Muscle layer of duodenum (tissue), 2 donors: ENCODE measurements at regions not wholly inside any gene's neighbourhood (a gene's known extent, or its start where the extent isn't known, plus 50 kb on each side); places are given as distances from the start of the nearest gene placed in this dataset.
"Not testable (repeated sequence)": the region's sequence is repeated elsewhere in the genome, so short reads cannot be mapped to it uniquely, and the experiment has no call there.

Experiments used
- H3K27ac ChIP-seq: one replicate; pipeline ENCODE4 v1.7.0; 2013; ENCODE audit warnings: mild to moderate bottlenecking, low read length
- H3K27me3 ChIP-seq: one replicate; pipeline ENCODE4 v1.7.0; 2013; ENCODE audit warnings: low read depth, mild to moderate bottlenecking, control low read depth, low read length
- H3K36me3 ChIP-seq, 2 donors: one replicate each; pipeline ENCODE4 v1.7.0; 2013; ENCODE audit warnings: low read length in 2 of 2, control low read depth in 1 of 2, mild to moderate bottlenecking in 1 of 2; ENCODE audit not compliant: insufficient read depth in 2 of 2, control insufficient read depth in 1 of 2
- H3K4me1 ChIP-seq, 2 donors: one replicate each; pipeline ENCODE4 v1.7.0; 2013; ENCODE audit warnings: low read length in 2 of 2, mild to moderate bottlenecking in 2 of 2, control low read depth in 1 of 2, moderate library complexity in 1 of 2; ENCODE audit not compliant: insufficient read depth in 2 of 2, control insufficient read depth in 1 of 2
- H3K4me3 ChIP-seq, 2 donors: one replicate each; pipeline ENCODE4 v1.7.0; 2013; ENCODE audit warnings: low read length in 2 of 2, low read depth in 1 of 2, mild to moderate bottlenecking in 1 of 2
- H3K9me3 ChIP-seq, 2 donors: one replicate each; pipeline ENCODE4 v1.7.0; 2013; ENCODE audit warnings: low read length in 2 of 2, control low read depth in 1 of 2, mild to moderate bottlenecking in 1 of 2; ENCODE audit not compliant: control insufficient read depth in 1 of 2
- donor health status: healthy.

GRCh38 chr7:53596230-53596629 is 560.8 kb downstream of the POM121L12 start:
- Histone ChIP-seq H3K4me3 (no peak overlapping the region), H3K27ac (no peak overlapping the region), H3K36me3 (no peaks in the 10 kb centered on the region), H3K9me3 (no peaks in the 10 kb centered on the region), H3K27me3 (no peaks in the 10 kb centered on the region), H3K4me1 (peaks cover 0 to 4% of the 10 kb centered on the region in 2 donors)

GRCh38 chr7:53600296-53600695 is 564.9 kb downstream of the POM121L12 start:
- no peaks in the 10 kb centered on the region for H3K9me3 ChIP-seq

GRCh38 chr7:53602817-53603418 is 567.5 kb downstream of the POM121L12 start:
- no peak overlapping the region for H3K4me3 ChIP-seq
- H3K27ac ChIP-seq = no peak overlapping the region
- peaks cover 0 to 4% of the 10 kb centered on the region in 2 donors for H3K4me1 ChIP-seq
- no peaks in the 10 kb centered on the region for H3K27me3 ChIP-seq
- H3K9me3 ChIP-seq = no peaks in the 10 kb centered on the region
- no peaks in the 10 kb centered on the region for H3K36me3 ChIP-seq

More at GRCh38 chr7:53600296-53600695, 564.9 kb downstream of the POM121L12 start:
- peaks cover 0 to 4% of the 10 kb centered on the region in 2 donors for H3K4me1 ChIP-seq
- H3K27me3 ChIP-seq = no peaks in the 10 kb centered on the region
- H3K36me3 ChIP-seq = no peaks in the 10 kb centered on the region
- no peak overlapping the region for H3K27ac ChIP-seq
- H3K4me3 ChIP-seq = no peak overlapping the region

GRCh38 chr7:53603461-53603860 is 568.0 kb downstream of the POM121L12 start:
- no peak overlapping the region for H3K4me3 ChIP-seq
- no peaks in the 10 kb centered on the region for H3K9me3 ChIP-seq
- peaks cover 0 to under 1% of the 10 kb centered on the region in 2 donors for H3K4me1 ChIP-seq
- no peaks in the 10 kb centered on the region for H3K36me3 ChIP-seq
- H3K27ac ChIP-seq = no peak overlapping the region
- H3K27me3 ChIP-seq = no peaks in the 10 kb centered on the region

- Histone ChIP-seq H3K4me3 (no peak overlapping the region), H3K27me3 (no peaks in the 10 kb centered on the region), H3K9me3 (no peaks in the 10 kb centered on the region), H3K27ac (no peak overlapping the region), H3K4me1 (no peaks in the 10 kb centered on the region), H3K36me3 (no peaks in the 10 kb centered on the region)
Measured at GRCh38 chr7:53604201-53604600, 568.8 kb downstream of the POM121L12 start.

- no peak overlapping the region for H3K4me3 ChIP-seq
- no peaks in the 10 kb centered on the region for H3K36me3 ChIP-seq
- H3K27me3 ChIP-seq = no peaks in the 10 kb centered on the region
- no peaks in the 10 kb centered on the region for H3K4me1 ChIP-seq
- H3K27ac ChIP-seq = no peak overlapping the region
- H3K9me3 ChIP-seq = no peaks in the 10 kb centered on the region
Measured at GRCh38 chr7:53607961-53608360, 572.5 kb downstream of the POM121L12 start.

- no peak overlapping the region for H3K27ac ChIP-seq
- H3K27me3 ChIP-seq = no peaks in the 10 kb centered on the region
- no peaks in the 10 kb centered on the region for H3K36me3 ChIP-seq
- H3K4me3 ChIP-seq = no peak overlapping the region
- H3K9me3 ChIP-seq = no peaks in the 10 kb centered on the region
- no peaks in the 10 kb centered on the region for H3K4me1 ChIP-seq
Measured at GRCh38 chr7:53609185-53609584, 573.8 kb downstream of the POM121L12 start.

GRCh38 chr7:53611043-53611442 is 575.6 kb downstream of the POM121L12 start:
- no peak overlapping the region for H3K27ac ChIP-seq
- no peaks in the 10 kb centered on the region for H3K36me3 ChIP-seq
- H3K4me1 ChIP-seq = no peaks in the 10 kb centered on the region
- H3K4me3 ChIP-seq = no peak overlapping the region
- H3K9me3 ChIP-seq = no peaks in the 10 kb centered on the region
- H3K27me3 ChIP-seq = no peaks in the 10 kb centered on the region

- no peaks in the 10 kb centered on the region for H3K9me3 ChIP-seq
- no peak overlapping the region for H3K4me3 ChIP-seq
- no peaks in the 10 kb centered on the region for H3K27me3 ChIP-seq
- no peaks in the 10 kb centered on the region for H3K4me1 ChIP-seq
- no peak overlapping the region for H3K27ac ChIP-seq
- H3K36me3 ChIP-seq = no peaks in the 10 kb centered on the region
Measured at GRCh38 chr7:53624356-53624755, 588.9 kb downstream of the POM121L12 start.

GRCh38 chr7:53628775-53629174 is 593.3 kb downstream of the POM121L12 start:
- H3K27me3 ChIP-seq = no peaks in the 10 kb centered on the region
- H3K9me3 ChIP-seq = no peaks in the 10 kb centered on the region
- no peak overlapping the region for H3K4me3 ChIP-seq
- H3K4me1 ChIP-seq = no peaks in the 10 kb centered on the region
- H3K36me3 ChIP-seq = no peaks in the 10 kb centered on the region
- no peak overlapping the region for H3K27ac ChIP-seq

GRCh38 chr7:53635251-53635650 is 599.8 kb downstream of the POM121L12 start:
- not testable (repeated sequence) for H3K9me3 ChIP-seq, H3K4me1 ChIP-seq, H3K4me3 ChIP-seq, H3K27me3 ChIP-seq, H3K27ac ChIP-seq, H3K36me3 ChIP-seq

- peaks cover 0 to 9% of the 10 kb centered on the region in 2 donors for H3K9me3 ChIP-seq
- no peaks in the 10 kb centered on the region for H3K36me3 ChIP-seq
- H3K4me3 ChIP-seq = no peak overlapping the region
- H3K27me3 ChIP-seq = no peaks in the 10 kb centered on the region
- no peak overlapping the region for H3K27ac ChIP-seq
- H3K4me1 ChIP-seq = no peaks in the 10 kb centered on the region
Measured at GRCh38 chr7:53638517-53638916, 603.1 kb downstream of the POM121L12 start.
